ENCODE measurements at regions not wholly inside any gene's neighbourhood (a gene's known extent, or its start where the extent isn't known, plus 50 kb on each side); places are given as distances from the start of the nearest gene placed in this dataset.
A peak's percentile ranks its signal among the peaks of the same experiment; 100 is the strongest.

GRCh38 chr18:37663446-37663845 lies 97.8 kb upstream of the CELF4 start:
- Mint-ChIP-seq H3K9me3 (no peaks in the 10 kb centered on the region), H3K36me3 (no peaks in the 10 kb centered on the region), H3K27me3 (no peaks in the 10 kb centered on the region), H3K27ac (no peak overlapping the region), H3K4me1 (no peaks in the 10 kb centered on the region), H3K4me3 (no peak overlapping the region)
- ChIA-PET CTCF (ENCODE audit: partially characterized antibody) (no interaction called here), POLR2A (ENCODE audit: partially characterized antibody) (no interaction called here)
- no peak overlapping the region for H3K27ac ChIP-seq (ENCODE audit: low read depth, low read length)
- H3K27me3 ChIP-seq (ENCODE audit: insufficient read depth, low read length): no peaks in the 10 kb centered on the region
- H3K36me3 ChIP-seq (ENCODE audit: insufficient read depth, low read length): no peaks in the 10 kb centered on the region
- intact Hi-C loops (cut with micrococcal nuclease): no loop called here
- no peak for DNase-seq
- no peaks in the 10 kb centered on the region for H3K9me3 ChIP-seq (ENCODE audit: control insufficient read depth in 1 of 2, low read length in 2 of 2)
- no peak overlapping the region for H3K4me3 ChIP-seq (ENCODE audit: low read length in 2 of 2)
- no peaks in the 10 kb centered on the region for H3K4me1 ChIP-seq (ENCODE audit: insufficient read depth, low read length)

GRCh38 chr18:37662546-37663339 lies 97.1 kb upstream of the CELF4 start:
- no peaks in the 10 kb centered on the region for H3K27me3 ChIP-seq (ENCODE audit: insufficient read depth, low read length)
- no peaks in the 10 kb centered on the region for H3K4me1 ChIP-seq (ENCODE audit: insufficient read depth, low read length)
- no peak overlapping the region for H3K27ac ChIP-seq (ENCODE audit: low read depth, low read length)
- no peak overlapping the region for H3K4me3 ChIP-seq (ENCODE audit: low read length in 2 of 2)
- no peaks in the 10 kb centered on the region for H3K9me3 ChIP-seq (ENCODE audit: control insufficient read depth in 1 of 2, low read length in 2 of 2)
- intact Hi-C loops (cut with micrococcal nuclease): no loop called here
- Mint-ChIP-seq H3K36me3 (no peaks in the 10 kb centered on the region), H3K9me3 (no peaks in the 10 kb centered on the region), H3K4me1 (no peaks in the 10 kb centered on the region), H3K27ac (peak overlapping the region in 1 of 7 donors; percentile 14), H3K4me3 (no peak overlapping the region), H3K27me3 (no peaks in the 10 kb centered on the region)
- no peaks in the 10 kb centered on the region for H3K36me3 ChIP-seq (ENCODE audit: insufficient read depth, low read length)
- CTCF ChIA-PET (ENCODE audit: partially characterized antibody): no interaction called here
- no peak for DNase-seq
- POLR2A ChIA-PET (ENCODE audit: partially characterized antibody): no interaction called here

GRCh38 chr18:37662099-37662498 lies 96.5 kb upstream of the CELF4 start:
- no peaks in the 10 kb centered on the region for H3K9me3 ChIP-seq (ENCODE audit: control insufficient read depth in 1 of 2, low read length in 2 of 2)
- H3K4me1 ChIP-seq (ENCODE audit: insufficient read depth, low read length): no peaks in the 10 kb centered on the region
- H3K27me3 ChIP-seq (ENCODE audit: insufficient read depth, low read length): no peaks in the 10 kb centered on the region
- Mint-ChIP-seq H3K4me3 (no peak overlapping the region), H3K27ac (peak overlapping the region in 1 of 7 donors; percentile 14), H3K9me3 (no peaks in the 10 kb centered on the region), H3K4me1 (no peaks in the 10 kb centered on the region), H3K27me3 (no peaks in the 10 kb centered on the region), H3K36me3 (no peaks in the 10 kb centered on the region)
- no peaks in the 10 kb centered on the region for H3K36me3 ChIP-seq (ENCODE audit: insufficient read depth, low read length)
- H3K27ac ChIP-seq (ENCODE audit: low read depth, low read length): no peak overlapping the region
- ChIA-PET CTCF (ENCODE audit: partially characterized antibody) (no interaction called here), POLR2A (ENCODE audit: partially characterized antibody) (no interaction called here)
- no peak for DNase-seq
- intact Hi-C loops (cut with micrococcal nuclease): no loop called here
- no peak overlapping the region for H3K4me3 ChIP-seq (ENCODE audit: low read length in 2 of 2)

DNA sequence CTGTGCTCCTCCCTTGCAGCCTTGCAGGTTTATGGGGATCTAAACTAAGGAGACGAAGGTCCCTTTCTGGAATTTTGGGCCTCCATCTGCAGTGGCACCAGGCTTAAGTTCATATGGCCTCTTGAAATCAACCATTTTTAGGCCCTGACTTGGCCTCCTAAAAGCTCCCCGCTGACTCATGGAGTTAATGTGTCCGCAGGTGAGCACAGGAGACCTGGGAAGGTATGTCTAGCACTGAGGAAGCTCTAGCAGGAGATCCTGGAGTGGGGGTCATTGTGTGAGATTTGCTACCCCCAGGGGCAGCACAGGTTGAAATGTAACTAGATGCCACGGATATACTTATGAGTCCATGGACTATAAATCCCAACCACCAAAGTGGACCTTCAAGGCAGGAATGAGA lies 95.9 kb upstream of the CELF4 start:
- intact Hi-C loops (cut with micrococcal nuclease): no loop called here
- no peak overlapping the region for H3K27ac Mint-ChIP-seq
- Histone ChIP-seq H3K27me3 (ENCODE audit: insufficient read depth, low read length) (no peaks in the 10 kb centered on the region), H3K9me3 (ENCODE audit: control insufficient read depth in 1 of 2, low read length in 2 of 2) (no peaks in the 10 kb centered on the region), H3K27ac (ENCODE audit: low read depth, low read length) (no peak overlapping the region), H3K4me1 (ENCODE audit: insufficient read depth, low read length) (no peaks in the 10 kb centered on the region), H3K4me3 (ENCODE audit: low read length in 2 of 2) (no peak overlapping the region), H3K36me3 (ENCODE audit: insufficient read depth, low read length) (no peaks in the 10 kb centered on the region)
- ChIA-PET CTCF (ENCODE audit: partially characterized antibody) (interaction anchor here (0.6 kb wide), 1 partner anchor 33 kb away, joined by 3 read pairs; no protein-coding TSS in a partner anchor), POLR2A (ENCODE audit: partially characterized antibody) (no interaction called here)
- H3K27me3 Mint-ChIP-seq: no peaks in the 10 kb centered on the region
- H3K4me1 Mint-ChIP-seq: no peaks in the 10 kb centered on the region
- no peaks in the 10 kb centered on the region for H3K36me3 Mint-ChIP-seq
- H3K9me3 Mint-ChIP-seq: no peaks in the 10 kb centered on the region
- no peak for DNase-seq
- H3K4me3 Mint-ChIP-seq: no peak overlapping the region

- Histone ChIP-seq H3K4me1 (ENCODE audit: insufficient read depth, low read length) (no peaks in the 10 kb centered on the region), H3K27me3 (ENCODE audit: insufficient read depth, low read length) (no peaks in the 10 kb centered on the region), H3K9me3 (ENCODE audit: control insufficient read depth in 1 of 2, low read length in 2 of 2) (no peaks in the 10 kb centered on the region), H3K27ac (ENCODE audit: low read depth, low read length) (no peak overlapping the region), H3K4me3 (ENCODE audit: low read length in 2 of 2) (no peak overlapping the region), H3K36me3 (ENCODE audit: insufficient read depth, low read length) (no peaks in the 10 kb centered on the region)
- Mint-ChIP-seq H3K36me3 (no peaks in the 10 kb centered on the region), H3K4me3 (no peak overlapping the region), H3K27ac (no peak overlapping the region), H3K9me3 (no peaks in the 10 kb centered on the region), H3K4me1 (no peaks in the 10 kb centered on the region), H3K27me3 (no peaks in the 10 kb centered on the region)
- DNase-seq: no peak
- POLR2A ChIA-PET (ENCODE audit: partially characterized antibody): no interaction called here
- CTCF ChIA-PET (ENCODE audit: partially characterized antibody): interaction anchor here (0.6 kb wide), 1 partner anchor 33 kb away, joined by 3 read pairs; no protein-coding TSS in a partner anchor
- intact Hi-C loops (cut with micrococcal nuclease): no loop called here
Observed at GRCh38 chr18:37661061-37661460, 95.5 kb upstream of the CELF4 start.

DNA sequence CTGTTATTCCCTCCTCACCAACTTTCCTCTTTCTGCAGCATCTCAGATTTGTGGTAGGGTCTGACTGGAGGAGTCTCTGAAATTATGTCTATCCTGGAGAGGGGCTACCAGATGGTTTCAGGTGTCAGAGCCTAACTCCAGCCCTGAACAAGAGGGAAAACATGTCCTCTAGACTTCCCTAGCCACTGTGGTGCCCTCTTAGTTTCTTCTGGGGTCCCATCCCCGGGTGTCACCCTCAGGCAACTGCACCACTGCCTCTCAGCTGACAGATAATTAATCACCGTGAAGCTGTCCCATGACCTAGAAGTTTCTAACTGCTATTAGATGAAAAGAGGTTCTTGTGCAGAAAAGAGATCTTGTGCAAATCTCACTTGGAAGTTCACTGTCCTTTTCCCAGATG lies 95.1 kb upstream of the CELF4 start:
- Histone ChIP-seq H3K36me3 (ENCODE audit: insufficient read depth, low read length) (no peaks in the 10 kb centered on the region), H3K4me1 (ENCODE audit: insufficient read depth, low read length) (no peaks in the 10 kb centered on the region), H3K27me3 (ENCODE audit: insufficient read depth, low read length) (no peaks in the 10 kb centered on the region), H3K4me3 (ENCODE audit: low read length in 2 of 2) (no peak overlapping the region), H3K27ac (ENCODE audit: low read depth, low read length) (no peak overlapping the region), H3K9me3 (ENCODE audit: control insufficient read depth in 1 of 2, low read length in 2 of 2) (no peaks in the 10 kb centered on the region)
- DNase-seq: no peak
- H3K36me3 Mint-ChIP-seq: no peaks in the 10 kb centered on the region
- ChIA-PET POLR2A (ENCODE audit: partially characterized antibody) (no interaction called here), CTCF (ENCODE audit: partially characterized antibody) (interaction anchor here (0.6 kb wide), 1 partner anchor 33 kb away, joined by 3 read pairs; no protein-coding TSS in a partner anchor)
- no peaks in the 10 kb centered on the region for H3K27me3 Mint-ChIP-seq
- H3K9me3 Mint-ChIP-seq: no peaks in the 10 kb centered on the region
- intact Hi-C loops (cut with micrococcal nuclease): no loop called here
- no peak overlapping the region for H3K27ac Mint-ChIP-seq
- H3K4me1 Mint-ChIP-seq: no peaks in the 10 kb centered on the region
- no peak overlapping the region for H3K4me3 Mint-ChIP-seq

GRCh38 chr18:37659906-37660305 lies 94.3 kb upstream of the CELF4 start:
- no peaks in the 10 kb centered on the region for H3K9me3 ChIP-seq (ENCODE audit: control insufficient read depth in 1 of 2, low read length in 2 of 2)
- Mint-ChIP-seq H3K27me3 (no peaks in the 10 kb centered on the region), H3K36me3 (no peaks in the 10 kb centered on the region), H3K4me1 (no peaks in the 10 kb centered on the region), H3K9me3 (no peaks in the 10 kb centered on the region), H3K4me3 (no peak overlapping the region), H3K27ac (no peak overlapping the region)
- no peaks in the 10 kb centered on the region for H3K36me3 ChIP-seq (ENCODE audit: insufficient read depth, low read length)
- H3K27ac ChIP-seq (ENCODE audit: low read depth, low read length): no peak overlapping the region
- no peak for DNase-seq
- ChIA-PET POLR2A (ENCODE audit: partially characterized antibody) (no interaction called here), CTCF (ENCODE audit: partially characterized antibody) (no interaction called here)
- H3K4me1 ChIP-seq (ENCODE audit: insufficient read depth, low read length): no peaks in the 10 kb centered on the region
- no peaks in the 10 kb centered on the region for H3K27me3 ChIP-seq (ENCODE audit: insufficient read depth, low read length)
- no peak overlapping the region for H3K4me3 ChIP-seq (ENCODE audit: low read length in 2 of 2)
- intact Hi-C loops (cut with micrococcal nuclease): no loop called here

Data from CD4-positive, alpha-beta memory T cell (primary cell).